ENCODE measurements at regions not wholly inside any gene's neighbourhood (a gene's known extent, or its start where the extent isn't known, plus 50 kb on each side); places are given as distances from the start of the nearest gene placed in this dataset.

GRCh38 chr5:97919719-97920118, 736.7 kb upstream of the RIOK2 start:
- DNase-seq (ENCODE audit: low spot score) = no peak
- no peaks in the 10 kb centered on the region for H3K9me3 ChIP-seq
- no peaks in the 10 kb centered on the region for H3K36me3 ChIP-seq
- H3K27ac ChIP-seq = no peak overlapping the region
- no peak for TF ChIP-seq CTCF (IDR thresholded peaks at IDR 0.05)
- no peak overlapping the region for H3K4me3 ChIP-seq
- no peaks in the 10 kb centered on the region for H3K27me3 ChIP-seq
- no peaks in the 10 kb centered on the region for H3K4me1 ChIP-seq

DNA sequence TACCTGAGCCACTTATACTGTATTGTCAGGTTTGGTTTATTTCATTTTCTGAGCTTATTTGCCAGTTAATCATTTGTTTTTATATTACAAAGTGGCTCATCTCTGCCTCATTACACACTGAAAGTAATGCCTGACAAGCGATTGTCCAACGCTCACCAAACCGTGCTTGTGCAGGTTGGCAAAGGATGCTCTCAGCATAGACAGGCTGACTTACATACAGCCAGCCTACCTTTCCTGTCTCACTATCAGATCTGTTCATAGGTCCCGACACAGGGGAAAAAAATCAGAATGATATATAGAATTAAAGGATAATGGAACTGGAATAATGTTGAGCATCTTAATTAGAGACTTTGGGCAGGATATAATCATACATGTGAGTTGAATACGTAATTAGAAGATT, 739.7 kb upstream of the RIOK2 start:
- no peaks in the 10 kb centered on the region for H3K4me1 ChIP-seq
- H3K4me3 ChIP-seq = no peak overlapping the region
- no peaks in the 10 kb centered on the region for H3K27me3 ChIP-seq
- no peak overlapping the region for H3K27ac ChIP-seq
- DNase-seq (ENCODE audit: low spot score) = no peak
- H3K36me3 ChIP-seq = no peaks in the 10 kb centered on the region
- TF ChIP-seq CTCF (IDR thresholded peaks at IDR 0.05) = no peak
- H3K9me3 ChIP-seq = no peaks in the 10 kb centered on the region

DNA sequence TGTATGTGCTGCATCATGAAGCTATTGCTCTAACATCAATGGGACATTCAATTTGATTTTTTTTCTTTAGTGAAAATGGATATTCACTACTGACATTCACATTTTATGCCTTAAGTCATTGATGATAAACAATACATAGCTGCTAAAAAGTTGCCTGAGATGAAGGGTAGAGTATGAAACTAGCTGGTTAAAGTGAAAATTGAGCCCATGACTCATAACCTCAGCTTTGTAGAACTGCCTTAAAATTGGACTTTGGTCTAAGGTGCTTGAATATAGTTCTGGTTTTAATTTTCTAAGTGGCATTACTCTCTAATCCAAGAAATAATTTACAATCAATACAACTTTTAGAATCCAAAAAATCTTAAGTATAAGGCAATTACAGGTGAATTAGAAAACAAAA, 740.4 kb upstream of the RIOK2 start:
- Histone ChIP-seq H3K4me1 (no peaks in the 10 kb centered on the region), H3K27ac (no peak overlapping the region), H3K36me3 (no peaks in the 10 kb centered on the region), H3K27me3 (no peaks in the 10 kb centered on the region), H3K9me3 (no peaks in the 10 kb centered on the region), H3K4me3 (no peak overlapping the region)
- TF ChIP-seq CTCF (IDR thresholded peaks at IDR 0.05) = no peak
- no peak for DNase-seq (ENCODE audit: low spot score)

- no peak overlapping the region for H3K27ac ChIP-seq
- no peak overlapping the region for H3K4me3 ChIP-seq
- no peak for TF ChIP-seq CTCF (IDR thresholded peaks at IDR 0.05)
- H3K27me3 ChIP-seq = no peaks in the 10 kb centered on the region
- no peak for DNase-seq (ENCODE audit: low spot score)
- no peaks in the 10 kb centered on the region for H3K9me3 ChIP-seq
- no peaks in the 10 kb centered on the region for H3K36me3 ChIP-seq
- no peaks in the 10 kb centered on the region for H3K4me1 ChIP-seq
These were observed 741.0 kb upstream of the RIOK2 start for GRCh38 chr5:97923997-97924396.

GRCh38 chr5:97929383-97929782, 746.3 kb upstream of the RIOK2 start:
- TF ChIP-seq CTCF (IDR thresholded peaks at IDR 0.05) = no peak
- no peak for DNase-seq (ENCODE audit: low spot score)
- H3K36me3 ChIP-seq = no peaks in the 10 kb centered on the region
- no peaks in the 10 kb centered on the region for H3K9me3 ChIP-seq
- H3K27ac ChIP-seq = no peak overlapping the region
- no peaks in the 10 kb centered on the region for H3K4me1 ChIP-seq
- no peaks in the 10 kb centered on the region for H3K27me3 ChIP-seq
- H3K4me3 ChIP-seq = no peak overlapping the region

DNA sequence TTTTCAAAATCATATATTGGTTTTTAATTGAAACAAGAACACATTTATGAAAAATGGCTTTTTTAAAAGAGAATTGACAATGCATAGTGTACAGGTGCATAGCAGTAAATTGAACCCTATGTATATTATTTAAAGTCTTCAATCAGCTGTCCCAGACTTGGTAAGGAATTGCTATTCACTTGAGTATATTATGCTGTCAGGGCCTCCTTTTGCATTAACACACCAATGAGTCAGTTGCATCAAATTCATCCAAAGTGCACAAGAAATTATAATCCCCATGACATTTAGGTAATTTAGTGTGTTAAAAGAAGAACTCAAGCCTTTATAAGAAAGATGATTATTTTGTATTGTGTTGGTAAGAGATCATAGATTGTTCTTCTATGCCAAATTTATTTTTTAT, 748.8 kb upstream of the RIOK2 start:
- no peaks in the 10 kb centered on the region for H3K9me3 ChIP-seq
- TF ChIP-seq CTCF (IDR thresholded peaks at IDR 0.05) = no peak
- no peaks in the 10 kb centered on the region for H3K27me3 ChIP-seq
- no peak overlapping the region for H3K4me3 ChIP-seq
- DNase-seq (ENCODE audit: low spot score) = no peak
- H3K36me3 ChIP-seq = no peaks in the 10 kb centered on the region
- no peaks in the 10 kb centered on the region for H3K4me1 ChIP-seq
- H3K27ac ChIP-seq = no peak overlapping the region
